Glomerular endothelial cell (primary cell): ENCODE measurements at regions not wholly inside any gene's neighbourhood (a gene's known extent, or its start where the extent isn't known, plus 50 kb on each side); places are given as distances from the start of the nearest gene placed in this dataset.

ENCODE experiments used
- DNase-seq: peaks from one replicate; pipeline ENCODE4 v3.0.0-alpha.2; 2011; ENCODE audit warnings: low read depth, low spot score; ENCODE audit errors: extremely low read depth

- no peak for DNase-seq
Measured at GRCh38 chr4:74674750-74675149, 119.6 kb downstream of the BTC start.

GRCh38 chr4:74675673-74676279 is 118.5 kb downstream of the BTC start:
- DNase-seq, result peak; percentile 48

- peak; percentile 47 for DNase-seq
Measured at GRCh38 chr4:74682567-74683359, 111.6 kb downstream of the BTC start.

GRCh38 chr4:74692972-74693371 is 101.4 kb downstream of the BTC start:
- DNase-seq, result no peak
